NOMO-1 treated with dmso at 0.1 percent for 144 hours (cell line): ENCODE measurements at regions not wholly inside any gene's neighbourhood (a gene's known extent, or its start where the extent isn't known, plus 50 kb on each side); places are given as distances from the start of the nearest gene placed in this dataset.
"Not testable (repeated sequence)": the region's sequence is repeated elsewhere in the genome, so short reads cannot be mapped to it uniquely, and the experiment has no call there.

ENCODE experiments used
- DNase-seq: peaks from one replicate; lab custom pipeline; 2025; ENCODE audit not compliant: unreplicated experiment; lab: John Stamatoyannopoulos, UW

DNA sequence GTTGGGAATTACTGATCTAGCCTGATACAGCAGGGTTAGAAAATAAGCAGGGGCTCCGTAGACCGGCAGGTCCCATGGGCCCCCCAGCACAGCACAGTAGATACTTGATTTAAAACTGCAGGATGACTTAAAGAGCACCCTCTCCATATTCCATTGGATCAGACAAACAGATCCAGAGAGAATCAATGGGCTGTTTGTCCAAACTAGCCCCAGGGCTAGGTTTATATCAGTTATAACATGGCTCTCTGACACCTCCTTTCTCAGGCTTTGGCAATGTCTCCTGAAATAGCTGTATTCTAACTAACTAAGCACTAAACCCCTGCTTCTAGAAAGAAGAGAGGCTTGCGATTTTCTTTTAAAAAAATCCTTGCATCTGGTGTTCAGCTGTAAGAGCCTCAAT is 100.4 kb upstream of the GALNT18 start:
- DNase-seq, result no peak

GRCh38 chr11:11718511-11718910 is 96.7 kb upstream of the GALNT18 start:
- DNase-seq, result no peak

DNA sequence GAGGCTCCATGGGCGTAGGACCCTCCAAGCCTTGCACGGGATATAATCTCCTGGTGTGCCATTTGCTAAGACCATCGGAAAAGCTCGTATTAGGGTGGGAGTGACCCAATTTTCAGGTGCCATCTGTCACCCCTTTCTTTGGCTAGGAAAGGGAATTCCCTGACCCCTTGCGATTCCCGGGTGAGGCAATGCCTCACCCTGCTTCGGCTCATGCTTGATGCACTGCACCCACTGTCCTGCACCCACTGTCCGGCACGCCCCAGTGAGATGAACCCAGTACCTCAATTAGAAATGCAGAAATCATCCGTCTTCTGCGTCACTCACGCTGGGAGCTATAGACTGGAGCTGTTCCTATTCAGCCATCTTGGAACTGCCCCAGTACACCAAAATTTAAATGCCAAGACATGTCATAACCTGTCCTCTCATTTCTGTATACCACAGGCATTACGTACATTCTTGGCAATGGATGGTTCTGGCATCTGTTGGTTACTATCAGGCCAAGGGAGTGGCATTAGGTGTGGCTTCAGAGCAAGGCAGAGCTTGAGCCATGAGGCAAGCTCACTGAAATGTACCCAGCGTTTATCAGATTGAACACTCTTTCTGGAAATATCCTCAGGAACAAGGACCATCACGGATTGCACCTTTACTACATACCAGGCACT is 95.4 kb upstream of the GALNT18 start:
- no peak for DNase-seq

DNA sequence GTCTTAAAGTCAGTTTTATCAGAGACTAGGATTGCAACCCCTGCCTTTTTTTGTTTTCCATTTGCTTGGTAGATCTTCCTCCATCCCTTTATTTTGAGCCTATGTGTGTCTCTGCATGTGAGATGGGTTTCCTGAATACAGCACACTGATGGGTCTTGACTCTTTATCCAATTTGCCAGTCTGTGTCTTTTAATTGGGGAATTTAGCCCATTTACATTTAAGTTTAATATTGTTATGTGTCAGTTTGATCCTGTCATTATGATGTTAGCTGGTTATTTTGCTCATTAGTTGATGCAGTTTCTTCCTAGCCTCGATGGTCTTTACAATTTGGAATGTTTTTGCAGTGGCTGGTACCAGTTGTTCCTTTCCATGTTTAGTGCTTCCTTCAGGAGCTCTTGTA is 93.3 kb upstream of the GALNT18 start:
- DNase-seq, result not testable (repeated sequence)

DNA sequence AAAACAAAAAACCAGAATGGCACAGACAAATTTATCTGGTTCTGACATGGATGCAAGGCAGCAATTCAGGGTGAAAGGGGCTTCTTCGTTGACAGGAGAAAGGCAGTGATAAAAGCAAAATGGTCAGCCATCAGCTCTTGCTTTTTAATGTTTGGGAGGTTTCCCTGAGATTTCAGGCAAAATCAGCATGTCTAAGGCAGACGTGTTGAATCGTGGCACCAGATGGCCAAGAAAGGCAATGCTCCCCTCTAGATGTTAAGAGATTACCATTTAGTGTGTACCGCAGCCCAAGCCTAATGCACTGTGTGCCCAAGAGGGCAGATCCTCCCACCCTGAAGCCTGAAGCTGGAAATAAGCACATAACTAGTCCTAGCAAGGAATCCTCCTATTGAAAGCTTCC is 88.8 kb upstream of the GALNT18 start:
- no peak for DNase-seq

- no peak for DNase-seq
Measured at GRCh38 chr11:11709447-11710239, 87.8 kb upstream of the GALNT18 start.

DNA sequence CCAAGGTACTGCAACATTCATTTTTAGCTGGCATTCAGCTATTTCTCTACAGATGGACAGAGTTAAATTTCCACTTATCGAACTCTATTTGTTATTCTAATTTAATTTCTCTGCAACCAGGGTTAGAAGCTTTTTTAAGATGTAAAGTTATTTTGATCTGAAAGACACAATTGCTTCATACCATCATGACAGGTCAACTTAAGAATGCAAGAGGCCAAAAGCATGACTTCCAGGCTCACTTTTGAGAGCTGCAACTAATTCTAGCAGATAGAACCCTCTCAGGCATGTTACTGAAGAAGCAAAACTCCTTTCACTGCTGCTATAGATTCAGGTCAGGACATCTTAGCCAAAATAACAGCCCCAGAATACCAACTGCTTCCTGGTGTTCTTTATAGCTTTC is 86.5 kb upstream of the GALNT18 start:
- DNase-seq, result no peak

DNA sequence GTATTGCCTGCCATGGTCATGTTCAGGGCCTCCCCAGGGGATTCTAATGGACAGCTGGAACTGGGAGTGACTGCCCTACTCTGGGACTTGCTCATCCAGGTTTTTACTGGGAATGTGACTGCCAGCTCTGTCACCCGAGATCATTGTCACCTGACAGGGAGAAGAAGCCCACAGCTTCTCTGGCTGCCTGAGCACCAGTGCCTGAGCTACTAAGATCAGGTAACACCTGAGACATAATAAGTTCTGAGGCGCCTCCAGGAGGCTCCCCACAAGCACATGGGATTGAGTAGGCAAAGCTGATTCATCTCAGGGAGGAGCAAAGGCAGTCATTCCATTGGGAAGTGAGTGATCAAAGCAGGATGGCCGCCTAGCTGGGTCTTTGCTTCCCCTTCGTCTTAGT is 84.2 kb upstream of the GALNT18 start:
- DNase-seq, result no peak

- no peak for DNase-seq
Measured at GRCh38 chr11:11703885-11704284, 82.1 kb upstream of the GALNT18 start.

DNA sequence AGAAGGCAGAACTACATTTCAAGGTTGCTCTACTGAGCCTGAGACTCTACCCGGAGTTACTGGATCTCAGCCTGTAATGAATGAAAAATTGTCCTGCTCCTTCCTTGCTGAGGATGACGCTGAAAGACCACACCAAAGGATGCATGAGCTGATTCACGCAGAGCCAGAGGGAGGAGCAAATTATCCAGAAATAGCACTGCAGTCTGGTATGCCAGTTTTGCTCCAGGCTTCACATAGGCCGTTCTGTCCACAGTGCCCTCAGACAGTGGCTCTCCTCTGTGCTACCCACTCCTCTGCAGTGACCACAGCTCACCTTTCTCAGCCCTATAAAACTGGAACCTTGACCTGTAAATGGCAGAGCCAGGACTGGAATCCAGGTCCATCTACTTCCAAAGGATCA is 79.3 kb upstream of the GALNT18 start:
- DNase-seq, result no peak

DNA sequence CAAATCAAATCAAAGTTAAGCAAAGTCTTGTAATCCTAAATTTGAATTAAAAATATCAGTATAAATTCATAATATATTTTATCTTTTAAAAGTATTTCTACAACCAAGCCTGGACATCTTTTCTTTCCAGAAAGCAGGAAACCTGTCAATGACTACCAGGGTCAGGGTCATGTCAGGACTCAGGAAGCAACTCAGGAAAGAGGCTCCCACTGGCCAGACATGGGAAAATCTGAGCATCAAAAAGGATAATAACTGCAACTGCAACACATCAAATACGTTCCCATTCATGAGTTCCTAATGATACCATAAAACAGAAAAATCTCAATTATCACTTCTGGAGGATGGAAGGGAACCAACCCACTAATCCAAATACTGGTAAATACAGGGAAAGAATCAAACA is 76.0 kb upstream of the GALNT18 start:
- no peak for DNase-seq

DNA sequence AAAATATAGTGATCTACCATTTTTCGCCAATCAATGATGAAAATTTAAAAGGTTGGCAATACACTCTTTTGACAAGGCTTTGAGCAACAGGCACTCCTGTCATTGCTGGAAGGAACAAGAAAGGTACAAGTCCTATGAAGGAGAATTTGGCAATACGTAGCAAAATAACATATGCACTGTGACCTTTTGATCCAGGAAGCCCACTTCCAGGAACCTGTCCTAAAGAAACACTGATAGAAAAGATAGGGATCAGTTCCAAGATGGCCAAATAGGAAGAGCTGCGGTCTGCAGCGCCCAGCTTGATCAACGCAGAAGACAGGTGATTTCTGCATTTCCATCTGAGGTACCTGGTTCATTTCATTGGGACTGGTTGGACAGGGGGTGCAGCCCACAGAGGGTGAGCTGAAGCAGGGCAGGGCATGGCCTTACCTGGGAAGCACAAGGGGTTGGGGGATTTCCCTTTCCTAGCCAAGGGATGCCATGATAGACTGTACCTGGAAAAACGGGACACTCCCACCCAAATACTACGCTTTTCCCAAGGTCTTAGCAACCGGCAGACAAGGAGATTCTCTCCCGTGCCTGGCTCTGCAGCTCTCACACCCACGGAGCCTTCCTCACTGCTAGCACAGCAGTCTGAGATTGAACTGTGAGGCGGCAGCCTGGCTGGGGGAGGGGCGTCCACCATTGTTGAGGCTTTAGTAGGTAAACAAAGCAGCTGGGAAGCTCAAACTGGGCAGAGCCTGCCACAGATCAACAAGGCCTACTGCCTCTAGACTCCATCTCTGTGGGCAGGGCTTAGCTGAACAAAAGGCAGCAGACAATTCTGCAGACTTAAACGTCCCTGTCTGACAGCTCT is 69.7 kb upstream of the GALNT18 start:
- DNase-seq, result no peak

DNA sequence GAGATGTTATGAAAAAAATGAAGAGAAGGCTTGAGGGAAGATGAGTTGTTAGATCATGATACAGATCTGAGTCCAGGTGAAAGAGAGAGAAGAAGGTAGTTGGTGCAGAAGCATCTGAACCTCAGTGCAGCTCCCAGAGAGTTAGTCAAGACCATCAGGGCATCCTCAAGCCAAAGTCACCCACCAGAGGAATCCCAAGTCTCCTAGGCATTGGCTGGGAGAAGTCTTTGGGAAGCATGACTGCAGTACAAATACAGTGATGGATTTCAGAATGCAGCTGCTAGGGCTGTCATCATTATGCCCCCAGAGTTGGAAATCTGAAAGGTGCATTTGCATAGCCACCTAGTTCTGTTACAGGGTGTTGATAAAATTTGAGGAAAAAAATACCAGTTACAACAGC is 59.7 kb upstream of the GALNT18 start:
- DNase-seq, result no peak

- no peak for DNase-seq
Measured at GRCh38 chr11:11677672-11678356, 56.0 kb upstream of the GALNT18 start.

GRCh38 chr11:11675671-11676181 is 53.9 kb upstream of the GALNT18 start:
- DNase-seq, result no peak

GRCh38 chr11:11672789-11673188 is 51.0 kb upstream of the GALNT18 start:
- no peak for DNase-seq

- no peak for DNase-seq
Measured at GRCh38 chr11:11672101-11672500, 50.3 kb upstream of the GALNT18 start.
